ENCODE measurements at regions not wholly inside any gene's neighbourhood (a gene's known extent, or its start where the extent isn't known, plus 50 kb on each side); places are given as distances from the start of the nearest gene placed in this dataset.

- TF ChIP-seq REST (IDR thresholded peaks at IDR 0.05): no peak
- no peak for TF ChIP-seq KDM5A (IDR thresholded peaks at IDR 0.05)
- no peak for TF ChIP-seq ZSCAN20 (CRISPR knock-in tag; IDR thresholded peaks at IDR 0.05)
These were observed 364.8 kb downstream of the SOCS6 start (continued) for GRCh38 chr18:70653671-70654070.

- no peak for DNase-seq (ENCODE audit: low read depth in 1 of 2, low spot score in 1 of 2)
- CTCF ChIA-PET: no interaction called here
- no peaks in the 10 kb centered on the region for H3K4me1 ChIP-seq
- H3K4me2 ChIP-seq: no peak overlapping the region
- H3K27ac ChIP-seq: no peak overlapping the region
- no peaks in the 10 kb centered on the region for H3K9me3 ChIP-seq
- POLR2A ChIA-PET: no interaction called here
- no peak for FAIRE-seq
- 50% methylated on average over 2 of the region's 2 CpGs for WGBS (ENCODE audit: missing lambda C conversion rate)
- H3K4me3 ChIP-seq: no peak overlapping the region
- no peak for ATAC-seq
- TF ChIP-seq CTCF (IDR thresholded peaks at IDR 0.05) (no peak), HDAC2 (IDR thresholded peaks at IDR 0.05) (no peak), TP53 (CRISPR knock-in tag; IDR thresholded peaks at IDR 0.05) (no peak), ZSCAN20 (CRISPR knock-in tag; IDR thresholded peaks at IDR 0.05) (no peak), HOXA7 (CRISPR knock-in tag; IDR thresholded peaks at IDR 0.05) (no peak), CHD4 (IDR thresholded peaks at IDR 0.05; ENCODE audit: borderline replicate concordance) (no peak), HES2 (IDR thresholded peaks at IDR 0.05) (no peak), EHF (CRISPR knock-in tag; IDR thresholded peaks at IDR 0.05) (no peak), CHD2 (IDR thresholded peaks at IDR 0.05; ENCODE audit: low read length, partially characterized antibody) (no peak), ZNF302 (CRISPR knock-in tag; IDR thresholded peaks at IDR 0.05) (no peak), PHF8 (IDR thresholded peaks at IDR 0.05; ENCODE audit: borderline replicate concordance, low read depth) (no peak), POLR2A (IDR thresholded peaks at IDR 0.05; ENCODE audit: low read length) (no peak), MAZ (IDR thresholded peaks at IDR 0.05; ENCODE audit: borderline replicate concordance, low read depth, low read length) (no peak), RFX5 (IDR thresholded peaks at IDR 0.05) (no peak), FOSB (CRISPR knock-in tag; IDR thresholded peaks at IDR 0.05) (no peak), HEYL (CRISPR knock-in tag; IDR thresholded peaks at IDR 0.05) (no peak), KDM5A (IDR thresholded peaks at IDR 0.05) (no peak)
These were observed 362.0 kb downstream of the SOCS6 start for GRCh38 chr18:70650878-70651277.

GRCh38 chr18:70649683-70650082 lies 360.8 kb downstream of the SOCS6 start:
- Histone ChIP-seq H3K9me3 (no peaks in the 10 kb centered on the region), H3K27ac (no peak overlapping the region), H3K4me2 (no peak overlapping the region), H3K4me3 (no peak overlapping the region), H3K4me1 (no peaks in the 10 kb centered on the region)
- DNase-seq (ENCODE audit: low read depth in 1 of 2, low spot score in 1 of 2): no peak
- no peak for ATAC-seq
- WGBS (ENCODE audit: missing lambda C conversion rate): 38% methylated on average over 7 of the region's 7 CpGs
- TF ChIP-seq BHLHE40 (IDR thresholded peaks at IDR 0.05; ENCODE audit: low read depth, low read length): no peak
- TF ChIP-seq POLR2AphosphoS2 (conservative IDR thresholded peaks at IDR 0.05; ENCODE audit: low read length): no peak
- no peak for TF ChIP-seq HDAC2 (IDR thresholded peaks at IDR 0.05)
- TF ChIP-seq ZNF302 (CRISPR knock-in tag; IDR thresholded peaks at IDR 0.05): no peak
- no peak for TF ChIP-seq GATA3 (IDR thresholded peaks at IDR 0.05; ENCODE audit: borderline replicate concordance)
- TF ChIP-seq NFE2L2 (conservative IDR thresholded peaks at IDR 0.05; ENCODE audit: low read length): no peak
- no peak for TF ChIP-seq HEYL (CRISPR knock-in tag; IDR thresholded peaks at IDR 0.05)
- TF ChIP-seq PBX3 (IDR thresholded peaks at IDR 0.05): no peak
- no peak for TF ChIP-seq EP300 (IDR thresholded peaks at IDR 0.05)
- no peak for TF ChIP-seq MYC (IDR thresholded peaks at IDR 0.05; ENCODE audit: borderline replicate concordance, low read length)
- no peak for TF ChIP-seq RNF2 (IDR thresholded peaks at IDR 0.05; ENCODE audit: borderline replicate concordance, low read depth)
- no peak for TF ChIP-seq ZC3H11A (IDR thresholded peaks at IDR 0.05)
- no peak for TF ChIP-seq ZFP36 (IDR thresholded peaks at IDR 0.05; ENCODE audit: borderline replicate concordance, partially characterized antibody)
- no peak for TF ChIP-seq EHMT2 (IDR thresholded peaks at IDR 0.05; ENCODE audit: low read depth)
- no peak for TF ChIP-seq CEBPB (IDR thresholded peaks at IDR 0.05)
- no peak for TF ChIP-seq CHD2 (IDR thresholded peaks at IDR 0.05; ENCODE audit: low read length, partially characterized antibody)
- no peak for TF ChIP-seq MAZ (IDR thresholded peaks at IDR 0.05; ENCODE audit: borderline replicate concordance, low read depth, low read length)
- no peak for TF ChIP-seq HOXB5 (CRISPR knock-in tag; IDR thresholded peaks at IDR 0.05)
- no peak for TF ChIP-seq NR3C1 (IDR thresholded peaks at IDR 0.05)
- no peak for FAIRE-seq
- ChIA-PET POLR2A (no interaction called here), CTCF (no interaction called here)
